Coronary artery (tissue), 2 donors: ENCODE measurements at regions not wholly inside any gene's neighbourhood (a gene's known extent, or its start where the extent isn't known, plus 50 kb on each side); places are given as distances from the start of the nearest gene placed in this dataset.

Experiments used
- DNase-seq: peaks from one replicate; pipeline ENCODE4 v3.0.0-alpha.2; 2017; ENCODE audit warnings: low spot score
- H3K27ac ChIP-seq, 2 donors: fragments of 200-600 bp; sonication (generic); one replicate each; pipeline ENCODE4 v1.5.1; 2016 to 2019
- H3K4me3 ChIP-seq: fragments of 200-600 bp; sonication (generic); 2 replicates; pipeline ENCODE4 v1.5.1; 2016; ENCODE audit warnings: mild to moderate bottlenecking, moderate library complexity
- CTCF ChIP-seq: fragments of 200-600 bp; sonication (generic); IDR thresholded peaks from one replicate; pipeline ENCODE4 v1.5.1; 2019; ENCODE audit warnings: antibody characterized with exemption

- H3K4me3 ChIP-seq = no peak overlapping the region
- DNase-seq = no peak
- TF ChIP-seq CTCF = no peak
- no peak overlapping the region for H3K27ac ChIP-seq
Measured at GRCh38 chr13:67990868-67991267, 760.7 kb upstream of the PCDH9 start.

- no peak for DNase-seq
- TF ChIP-seq CTCF = no peak
- Histone ChIP-seq H3K27ac (no peak overlapping the region), H3K4me3 (no peak overlapping the region)
Measured at GRCh38 chr13:67986234-67986633, 756.1 kb upstream of the PCDH9 start.

GRCh38 chr13:67977066-67977465 is 746.9 kb upstream of the PCDH9 start:
- Histone ChIP-seq H3K27ac (no peak overlapping the region), H3K4me3 (no peak overlapping the region)
- no peak for TF ChIP-seq CTCF
- DNase-seq = no peak

GRCh38 chr13:67971291-67971690 is 741.2 kb upstream of the PCDH9 start:
- H3K27ac ChIP-seq = no peak overlapping the region
- no peak for TF ChIP-seq CTCF
- DNase-seq = no peak
- no peak overlapping the region for H3K4me3 ChIP-seq

- Histone ChIP-seq H3K27ac (no peak overlapping the region), H3K4me3 (no peak overlapping the region)
- TF ChIP-seq CTCF = no peak
- DNase-seq = no peak
Measured at GRCh38 chr13:67967031-67967430, 736.9 kb upstream of the PCDH9 start.

GRCh38 chr13:67966065-67966464 is 735.9 kb upstream of the PCDH9 start:
- TF ChIP-seq CTCF = no peak
- DNase-seq = no peak
- no peak overlapping the region for H3K4me3 ChIP-seq
- H3K27ac ChIP-seq = no peak overlapping the region

GRCh38 chr13:67964986-67965385 is 734.9 kb upstream of the PCDH9 start:
- TF ChIP-seq CTCF = no peak
- no peak for DNase-seq
- Histone ChIP-seq H3K27ac (no peak overlapping the region), H3K4me3 (no peak overlapping the region)
